Kidney (tissue), 13 donors: ENCODE measurements at regions not wholly inside any gene's neighbourhood (a gene's known extent, or its start where the extent isn't known, plus 50 kb on each side); places are given as distances from the start of the nearest gene placed in this dataset.

Experiments used
- DNase-seq, 5 donors: peaks; one replicate each; pipeline ENCODE4 v3.0.0-alpha.2; 2013 to 2020
- FAIRE-seq: peaks from 2 replicates; lab custom pipeline; 2012; peaks lifted over from hg19 to GRCh38; lab: Jason Lieb, UNC
- H3K27ac ChIP-seq, 2 donors: one replicate each; pipeline ENCODE4 v1.7.0; 2013; ENCODE audit warnings: low read depth in 2 of 2, low read length in 2 of 2, inconsistent platforms in 1 of 2
- H3K27me3 ChIP-seq: one replicate; pipeline ENCODE4 v1.7.1; 2013; ENCODE audit warnings: low read length, inconsistent platforms; ENCODE audit not compliant: control insufficient read depth, insufficient read depth
- H3K36me3 ChIP-seq, 3 donors: one replicate each; pipeline versions ENCODE4 v1.7.0 to v1.7.1; 2013; ENCODE audit warnings: low read length in 3 of 3, control low read depth in 1 of 3, inconsistent platforms in 1 of 3; ENCODE audit not compliant: insufficient read depth in 3 of 3, control insufficient read depth in 2 of 3
- H3K4me1 ChIP-seq, 3 donors: one replicate each; pipeline versions ENCODE4 v1.7.0 to v1.7.1; 2013; ENCODE audit warnings: low read length in 3 of 3, inconsistent platforms in 1 of 3, low read depth in 1 of 3; ENCODE audit not compliant: control insufficient read depth in 2 of 3, insufficient read depth in 2 of 3
- H3K4me3 ChIP-seq, 3 donors: one replicate each; pipeline versions ENCODE4 v1.7.0 to v1.8.1; 2013; ENCODE audit warnings: low read length in 3 of 3, control low read depth in 1 of 3, inconsistent platforms in 1 of 3
- H3K9ac ChIP-seq, 3 donors: one replicate each; pipeline versions ENCODE4 v1.7.0 to v1.7.1; 2013; ENCODE audit warnings: low read length in 3 of 3, control low read depth in 1 of 3, inconsistent platforms in 1 of 3
- H3K9me3 ChIP-seq, 3 donors: one replicate each; pipeline versions ENCODE4 v1.7.0 to v1.7.1; 2013; ENCODE audit warnings: low read length in 3 of 3, control low read depth in 1 of 3, inconsistent platforms in 1 of 3; ENCODE audit not compliant: control insufficient read depth in 2 of 3, insufficient read depth in 1 of 3
- intact Hi-C: fragments of 100-400 bp; cut with DNase I; formaldehyde crosslinking; loops from one replicate; pipeline ENCODE4 v1.11.1; 2022
- TF ChIP-seq, protein P1 (sequence below): IDR thresholded peaks from 3 replicates; pipeline ENCODE4 v1.5.1; 2012; ENCODE audit warnings: mild to moderate bottlenecking, moderate library complexity, borderline replicate concordance; ENCODE audit not compliant: insufficient read depth; ENCODE audit errors: extremely low read depth
- donor health status: control.
- donor health status: control.
- donor health status: control.
- donor health status: control.
- donor health status: control.
- donor health status: DM: yes; HTN: yes; CAD: no.
- donor health status: Normal renal cell carcinoma (clear cell type).

DNA sequence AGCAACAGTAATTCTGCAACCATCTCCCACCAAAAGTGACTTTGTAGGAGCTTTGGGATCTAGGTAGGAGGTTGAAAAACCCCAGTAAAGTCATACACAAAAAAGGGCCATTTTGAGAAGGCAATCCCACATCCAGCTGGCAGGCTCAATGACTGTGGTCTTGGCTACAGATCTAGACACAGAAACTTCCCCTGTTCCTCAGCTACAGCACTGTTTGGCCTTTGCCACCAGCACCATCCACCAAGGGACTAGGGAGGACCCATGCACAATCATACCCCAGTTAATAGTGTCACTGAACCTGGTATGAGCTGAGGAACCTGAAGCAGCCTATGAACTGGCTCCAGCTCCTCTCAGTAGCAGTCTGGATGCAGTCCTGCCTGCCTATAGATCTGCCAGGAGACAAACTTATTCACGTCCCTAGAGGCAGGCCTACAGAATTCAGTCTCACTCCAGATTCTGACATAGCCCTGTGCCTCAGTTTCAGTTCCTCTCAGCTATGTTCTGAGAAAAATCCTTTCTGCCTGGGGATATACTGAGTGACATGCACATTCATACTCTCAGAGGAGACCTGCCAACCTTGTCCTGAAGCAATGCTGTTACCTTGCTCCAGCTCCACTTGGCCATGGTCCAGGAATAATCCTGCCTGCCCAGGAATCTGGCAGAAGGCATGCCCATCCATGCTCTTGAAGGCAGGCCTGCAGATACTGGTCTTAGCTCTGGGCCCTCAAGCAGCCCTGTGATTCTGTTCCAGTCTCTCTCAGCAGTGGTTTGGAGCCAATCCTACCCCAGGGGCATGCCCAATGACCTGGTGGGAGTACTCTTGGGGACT is 2048.3 kb upstream of the PCDH20 start:
- H3K27me3 ChIP-seq: no peaks in the 10 kb centered on the region
- intact Hi-C loops: no loop called here
- DNase-seq (no peak), FAIRE-seq (no peak)
- H3K9ac ChIP-seq: no peak overlapping the region
- H3K27ac ChIP-seq: no peak overlapping the region
- no peaks in the 10 kb centered on the region for H3K9me3 ChIP-seq
- H3K4me1 ChIP-seq: no peaks in the 10 kb centered on the region
- TF ChIP-seq, protein P1, sequence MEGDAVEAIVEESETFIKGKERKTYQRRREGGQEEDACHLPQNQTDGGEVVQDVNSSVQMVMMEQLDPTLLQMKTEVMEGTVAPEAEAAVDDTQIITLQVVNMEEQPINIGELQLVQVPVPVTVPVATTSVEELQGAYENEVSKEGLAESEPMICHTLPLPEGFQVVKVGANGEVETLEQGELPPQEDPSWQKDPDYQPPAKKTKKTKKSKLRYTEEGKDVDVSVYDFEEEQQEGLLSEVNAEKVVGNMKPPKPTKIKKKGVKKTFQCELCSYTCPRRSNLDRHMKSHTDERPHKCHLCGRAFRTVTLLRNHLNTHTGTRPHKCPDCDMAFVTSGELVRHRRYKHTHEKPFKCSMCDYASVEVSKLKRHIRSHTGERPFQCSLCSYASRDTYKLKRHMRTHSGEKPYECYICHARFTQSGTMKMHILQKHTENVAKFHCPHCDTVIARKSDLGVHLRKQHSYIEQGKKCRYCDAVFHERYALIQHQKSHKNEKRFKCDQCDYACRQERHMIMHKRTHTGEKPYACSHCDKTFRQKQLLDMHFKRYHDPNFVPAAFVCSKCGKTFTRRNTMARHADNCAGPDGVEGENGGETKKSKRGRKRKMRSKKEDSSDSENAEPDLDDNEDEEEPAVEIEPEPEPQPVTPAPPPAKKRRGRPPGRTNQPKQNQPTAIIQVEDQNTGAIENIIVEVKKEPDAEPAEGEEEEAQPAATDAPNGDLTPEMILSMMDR: no peak
- no peak overlapping the region for H3K4me3 ChIP-seq
- no peaks in the 10 kb centered on the region for H3K36me3 ChIP-seq

DNA sequence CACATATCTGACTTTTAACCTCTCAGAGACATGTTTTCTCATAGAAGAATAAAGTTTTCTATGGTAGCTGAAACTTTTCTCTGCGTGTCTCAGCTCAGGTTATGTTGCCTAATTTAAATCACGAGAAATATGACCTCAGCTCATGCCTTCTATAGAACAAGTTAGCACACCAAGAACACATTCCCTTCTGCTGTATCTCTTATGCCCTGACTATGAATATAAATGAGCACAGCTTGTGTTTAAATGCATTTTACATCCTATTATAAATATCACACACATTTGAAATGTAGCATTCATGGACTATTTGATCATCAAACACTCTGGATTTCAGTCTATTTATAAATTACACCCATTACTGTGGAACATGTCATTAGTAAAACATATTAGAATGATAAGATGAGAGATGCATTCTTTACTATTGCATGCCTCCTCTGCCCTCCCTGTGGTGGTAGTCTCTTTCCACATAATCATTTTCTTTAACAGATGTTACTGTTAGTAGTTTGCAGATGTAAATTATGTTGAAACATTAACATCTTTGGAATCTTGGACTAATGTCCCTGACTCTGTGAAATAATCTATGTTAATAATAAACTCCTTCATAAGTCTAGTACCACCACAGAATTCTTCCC is 2044.9 kb upstream of the PCDH20 start:
- TF ChIP-seq, protein P1: no peak
- intact Hi-C loops: no loop called here
- Histone ChIP-seq H3K27me3 (no peaks in the 10 kb centered on the region), H3K36me3 (no peaks in the 10 kb centered on the region), H3K9me3 (no peaks in the 10 kb centered on the region), H3K4me1 (no peaks in the 10 kb centered on the region), H3K27ac (no peak overlapping the region), H3K4me3 (no peak overlapping the region), H3K9ac (no peak overlapping the region)
- DNase-seq (no peak), FAIRE-seq (no peak)

- Histone ChIP-seq H3K9me3 (no peaks in the 10 kb centered on the region), H3K4me1 (no peaks in the 10 kb centered on the region), H3K4me3 (no peak overlapping the region), H3K36me3 (no peaks in the 10 kb centered on the region), H3K27me3 (no peaks in the 10 kb centered on the region), H3K27ac (no peak overlapping the region), H3K9ac (no peak overlapping the region)
- intact Hi-C loops: no loop called here
- FAIRE-seq (no peak), DNase-seq (no peak)
- TF ChIP-seq, protein P1: no peak
These were observed 2041.5 kb upstream of the PCDH20 start for GRCh38 chr13:63457186-63457585.
